ENCODE measurements at regions not wholly inside any gene's neighbourhood (a gene's known extent, or its start where the extent isn't known, plus 50 kb on each side); places are given as distances from the start of the nearest gene placed in this dataset.

GRCh38 chr5:68722357-68722756 is 371.5 kb upstream of the SLC30A5 start:
- TF ChIP-seq CTCF (IDR thresholded peaks at IDR 0.05) (no peak), POLR2A (IDR thresholded peaks at IDR 0.05) (no peak), EP300 (IDR thresholded peaks at IDR 0.05) (no peak)

Measured in ovary (tissue), 3 donors.